Cerebellar cortex (tissue), 1 donor: ENCODE measurements at regions not wholly inside any gene's neighbourhood (a gene's known extent, or its start where the extent isn't known, plus 50 kb on each side); places are given as distances from the start of the nearest gene placed in this dataset.
"Not testable (repeated sequence)": the region's sequence is repeated elsewhere in the genome, so short reads cannot be mapped to it uniquely, and the experiment has no call there.

ENCODE experiments used
- DNase-seq: peaks from one replicate; pipeline ENCODE4 v3.0.0-alpha.2; 2015; ENCODE audit warnings: low spot score

DNA sequence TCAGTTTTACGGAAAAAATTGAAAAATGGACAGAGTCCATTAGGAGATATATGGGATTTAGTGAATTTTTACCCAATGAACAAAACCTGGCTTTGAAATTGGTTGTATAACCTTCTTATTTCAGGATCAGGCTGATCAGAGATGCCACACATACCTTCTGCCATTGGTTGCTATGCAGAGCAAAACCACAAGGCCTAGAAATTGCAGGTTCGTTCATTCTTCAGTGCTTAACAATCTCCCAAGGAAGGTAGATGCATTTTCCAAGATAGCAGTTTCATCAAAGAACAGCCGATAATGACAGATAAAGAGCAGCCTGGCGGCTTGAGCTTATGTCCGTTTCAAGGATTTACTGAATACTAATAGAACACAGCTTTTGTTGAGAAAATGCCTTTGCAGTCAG is 868.8 kb downstream of the EPHA4 start:
- DNase-seq, result no peak

- DNase-seq, result no peak
Observed at GRCh38 chr2:220704081-220704480, 868.0 kb downstream of the EPHA4 start.

DNA sequence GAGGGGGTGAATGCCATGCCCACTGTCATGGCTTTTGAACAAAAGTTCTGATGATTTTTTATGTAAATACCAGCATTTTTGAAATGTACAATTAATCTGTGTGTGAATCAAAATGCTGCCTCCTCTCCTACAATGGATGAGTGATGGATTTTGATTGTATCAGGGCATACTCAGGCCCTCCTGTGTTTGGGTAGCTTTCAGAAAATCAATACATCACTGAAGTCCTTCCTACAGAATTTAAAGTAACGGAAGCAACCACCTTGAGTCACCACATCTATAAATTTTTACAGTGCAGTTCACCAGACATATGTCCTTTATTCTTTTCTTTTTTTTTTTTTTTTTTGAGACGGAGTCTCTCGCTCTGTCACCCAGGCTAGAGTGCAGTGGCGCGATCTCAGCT is 867.3 kb downstream of the EPHA4 start:
- DNase-seq, result no peak

DNA sequence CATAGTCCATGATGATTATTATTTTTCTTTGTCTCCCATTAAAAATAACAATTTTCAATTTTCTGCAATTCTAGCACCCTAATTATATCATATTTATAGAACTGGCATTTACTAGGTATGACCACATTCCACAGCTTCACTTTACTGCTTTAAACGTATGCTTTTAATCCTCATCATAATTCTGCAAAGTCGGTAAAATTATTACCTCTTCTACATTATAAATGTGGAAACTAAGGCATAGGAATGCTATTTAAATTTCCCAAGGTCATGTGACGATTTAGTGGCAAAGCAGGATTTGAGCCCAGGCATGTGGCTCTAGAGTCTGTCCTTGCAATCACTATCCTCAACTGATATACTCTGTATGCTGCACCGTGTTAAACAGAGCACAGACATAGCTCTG is 866.4 kb downstream of the EPHA4 start:
- DNase-seq, result no peak

DNA sequence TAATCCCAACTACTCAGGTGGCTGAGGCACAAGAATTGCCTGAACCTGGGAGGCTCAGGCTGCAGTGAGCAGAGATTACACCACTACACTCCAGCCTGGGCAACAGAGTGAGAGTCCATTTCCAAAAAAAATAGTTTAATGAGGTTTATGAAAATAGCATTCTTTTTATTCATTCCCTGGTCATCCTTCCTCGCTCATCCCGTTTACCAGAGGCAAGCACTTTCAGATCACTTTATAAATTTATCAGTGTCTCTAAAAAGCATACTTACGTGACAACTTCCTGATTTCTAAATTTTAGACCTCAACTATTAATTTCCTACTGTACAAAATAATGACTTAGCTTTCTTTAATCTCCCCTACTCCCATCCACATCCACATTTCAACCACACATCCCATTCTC is 864.8 kb downstream of the EPHA4 start:
- DNase-seq, result no peak

DNA sequence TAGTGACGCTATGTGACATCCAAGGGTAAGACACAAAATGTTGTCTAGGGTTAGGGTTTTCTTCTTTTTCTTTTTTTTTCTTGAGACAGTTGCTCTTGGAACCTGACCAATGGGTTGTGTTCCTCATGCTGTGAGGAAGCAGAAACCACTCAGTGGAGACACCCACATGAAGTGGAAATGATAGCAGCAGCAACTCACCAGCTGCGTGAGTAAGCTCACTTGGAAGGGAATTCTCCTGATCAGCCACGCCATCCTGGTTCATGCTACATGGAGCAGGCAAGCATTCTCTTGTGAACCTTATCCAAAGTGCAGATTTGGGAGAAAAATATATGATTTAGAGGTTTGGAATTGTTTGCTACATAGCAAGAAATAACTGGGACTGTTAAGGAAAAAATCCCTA is 863.7 kb downstream of the EPHA4 start:
- DNase-seq, result no peak

DNA sequence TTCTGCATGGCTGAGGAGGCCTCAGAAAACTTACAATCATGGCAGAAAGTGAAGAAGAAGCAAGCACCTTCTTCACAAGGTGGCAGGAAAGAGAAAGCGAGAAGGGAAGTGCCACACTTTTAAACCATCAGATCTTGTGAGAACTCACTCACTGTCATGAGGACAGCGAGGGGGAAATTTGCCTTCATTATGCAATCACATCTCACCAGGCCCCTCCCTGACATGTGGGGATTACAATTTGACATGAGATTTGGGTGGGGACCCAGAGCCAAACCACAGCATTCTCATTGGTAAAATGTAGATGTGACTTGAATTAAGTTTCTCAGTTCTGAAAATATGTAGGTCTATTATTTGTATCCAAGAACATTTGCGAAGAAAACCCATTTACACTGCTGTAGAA is 854.8 kb downstream of the EPHA4 start:
- DNase-seq, result no peak

GRCh38 chr2:220736778-220737177 is 835.3 kb downstream of the EPHA4 start:
- no peak for DNase-seq

GRCh38 chr2:220743203-220743602 is 828.9 kb downstream of the EPHA4 start:
- no peak for DNase-seq

- DNase-seq, result no peak
Observed at GRCh38 chr2:220744861-220745260, 827.2 kb downstream of the EPHA4 start.

DNA sequence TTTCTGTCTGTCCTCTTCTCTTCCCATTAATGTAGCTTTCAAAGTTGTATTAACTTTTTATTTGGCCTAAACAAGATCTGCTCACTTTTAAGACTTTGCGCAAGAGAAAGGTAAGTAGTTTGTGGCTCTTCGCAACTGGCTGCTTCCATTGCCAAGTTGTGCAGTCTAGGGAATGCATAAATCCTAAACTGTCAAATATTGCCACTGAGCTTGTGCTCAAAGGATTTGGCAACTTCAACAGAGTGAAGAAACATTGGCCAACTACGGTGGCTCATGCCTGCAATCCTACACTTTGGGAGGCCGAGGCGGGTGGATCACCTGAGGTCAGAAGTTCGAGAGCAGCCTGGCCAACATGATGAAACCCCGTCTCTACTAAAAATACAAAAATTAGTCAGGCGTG is 826.4 kb downstream of the EPHA4 start:
- DNase-seq, result no peak

GRCh38 chr2:220747736-220748135 is 824.4 kb downstream of the EPHA4 start:
- no peak for DNase-seq

DNA sequence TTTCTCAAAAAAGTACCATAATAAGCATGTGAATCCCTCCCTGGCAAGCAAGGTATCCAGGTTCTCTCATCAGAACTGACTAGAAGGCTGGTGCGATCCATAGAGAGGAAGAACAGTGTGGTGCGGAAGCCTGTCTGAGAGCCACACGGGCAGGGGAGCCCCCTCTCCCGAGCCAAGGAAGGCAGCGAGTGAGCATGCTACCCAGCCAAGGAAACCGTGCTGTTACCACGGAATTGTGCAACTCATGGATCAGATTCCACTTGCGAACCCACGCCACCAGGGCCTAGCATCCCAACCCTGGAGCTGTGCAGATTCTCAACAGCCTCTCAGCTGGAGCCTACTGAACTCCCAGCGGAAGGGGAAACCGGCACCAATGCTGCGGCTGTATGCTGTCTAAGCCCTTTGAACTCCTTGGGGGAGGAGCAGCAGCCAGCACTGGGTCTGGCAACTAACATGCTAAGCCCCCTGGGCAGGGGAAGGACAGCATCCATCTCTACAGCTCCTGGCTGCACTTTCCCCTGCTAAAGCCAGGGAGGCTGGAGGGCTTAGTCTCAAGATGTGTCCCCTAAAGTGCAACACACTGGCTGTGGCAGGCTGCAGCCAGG is 823.1 kb downstream of the EPHA4 start:
- no peak for DNase-seq

DNA sequence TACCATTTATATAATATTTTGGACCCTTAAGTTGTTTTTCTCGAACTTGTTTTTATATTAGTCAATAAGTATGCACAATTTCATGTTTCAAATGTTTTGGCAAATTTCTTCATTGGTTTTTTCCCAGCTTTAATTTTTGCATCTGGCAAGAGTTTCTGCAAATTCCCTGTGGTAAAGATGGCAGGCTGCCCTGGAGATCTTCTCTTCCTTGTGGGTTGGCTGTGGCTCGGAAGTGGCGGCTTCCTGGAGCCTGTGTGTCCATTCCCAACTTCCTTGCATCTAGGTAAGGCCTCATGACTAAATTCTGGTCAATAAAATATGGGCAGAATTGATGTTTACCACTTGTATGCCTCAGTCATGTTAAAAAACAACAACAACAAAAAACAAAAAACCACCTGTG is 818.6 kb downstream of the EPHA4 start:
- no peak for DNase-seq

DNA sequence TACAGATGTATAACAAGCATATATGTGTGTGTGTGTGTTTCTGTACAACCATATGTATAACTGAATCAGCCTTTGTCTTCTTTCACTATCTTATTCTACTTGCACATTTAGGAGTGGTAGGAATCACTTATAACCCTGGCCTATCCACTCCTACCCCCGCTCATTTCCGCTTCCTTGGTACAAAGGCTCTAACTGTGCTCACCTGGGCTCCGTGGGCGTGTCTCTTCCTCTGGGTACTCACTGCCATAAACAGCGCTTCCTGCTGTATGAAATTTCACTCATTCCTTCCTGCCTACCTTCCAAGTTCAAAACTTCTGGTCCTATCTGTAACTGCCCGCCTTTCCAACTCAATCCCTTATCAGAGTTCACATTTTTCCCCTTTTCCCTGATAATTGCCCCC is 815.5 kb downstream of the EPHA4 start:
- DNase-seq, result no peak

GRCh38 chr2:220758376-220758775 is 813.7 kb downstream of the EPHA4 start:
- not testable (repeated sequence) for DNase-seq

GRCh38 chr2:220764171-220764570 is 807.9 kb downstream of the EPHA4 start:
- no peak for DNase-seq

DNA sequence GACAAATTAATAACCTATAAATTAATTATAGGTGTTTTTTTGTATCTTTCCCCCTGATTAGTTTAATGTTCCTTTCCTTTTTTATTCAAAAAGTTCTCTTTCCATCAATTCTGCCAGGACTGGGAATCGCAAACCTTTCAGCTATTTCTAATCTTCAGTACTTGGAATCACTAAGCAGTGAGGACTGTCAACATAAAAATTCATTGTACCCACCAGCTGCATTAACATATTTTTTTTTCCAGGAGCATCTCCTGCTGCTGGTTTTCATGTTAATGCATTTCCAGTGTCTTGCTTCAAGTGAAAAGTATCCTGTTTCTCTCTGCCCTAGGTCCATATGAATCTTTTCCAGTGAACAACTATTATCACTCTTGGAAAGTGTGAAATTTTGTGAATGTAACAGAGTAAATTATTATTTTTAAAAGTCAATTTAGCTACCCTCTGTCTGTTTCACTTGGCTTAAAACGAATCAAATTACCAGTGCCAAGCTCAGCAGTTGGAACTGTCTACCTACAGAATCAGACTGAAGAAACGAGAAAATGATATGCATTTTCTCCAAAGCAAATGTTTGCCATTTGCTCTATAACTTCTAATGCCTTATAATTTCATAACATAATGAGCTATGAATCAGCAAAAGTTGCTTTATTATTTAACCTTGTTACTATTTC is 804.4 kb downstream of the EPHA4 start:
- no peak for DNase-seq

GRCh38 chr2:220775856-220776488 is 796.1 kb downstream of the EPHA4 start:
- DNase-seq, result no peak

DNA sequence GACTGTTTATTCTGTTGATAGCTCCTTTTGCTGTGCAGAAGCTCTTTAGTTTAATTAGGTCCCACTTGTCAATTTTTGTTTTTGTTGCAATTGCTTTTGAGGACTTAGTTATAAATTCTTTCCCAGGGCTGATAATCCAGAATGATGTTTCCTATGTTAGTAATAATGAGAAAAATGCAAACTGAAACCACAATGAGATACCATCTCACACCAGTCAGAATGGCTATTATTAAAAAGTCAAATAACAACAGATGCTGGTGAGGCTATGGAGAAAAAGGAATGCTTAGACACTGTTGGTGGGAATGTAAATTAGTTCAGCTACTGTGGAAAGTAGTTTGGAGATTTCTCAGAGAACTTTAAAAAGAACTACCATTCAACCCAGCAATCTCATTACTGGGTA is 793.0 kb downstream of the EPHA4 start:
- not testable (repeated sequence) for DNase-seq

GRCh38 chr2:220779511-220779910 is 792.6 kb downstream of the EPHA4 start:
- no peak for DNase-seq

GRCh38 chr2:220779931-220780330 is 792.2 kb downstream of the EPHA4 start:
- no peak for DNase-seq

DNA sequence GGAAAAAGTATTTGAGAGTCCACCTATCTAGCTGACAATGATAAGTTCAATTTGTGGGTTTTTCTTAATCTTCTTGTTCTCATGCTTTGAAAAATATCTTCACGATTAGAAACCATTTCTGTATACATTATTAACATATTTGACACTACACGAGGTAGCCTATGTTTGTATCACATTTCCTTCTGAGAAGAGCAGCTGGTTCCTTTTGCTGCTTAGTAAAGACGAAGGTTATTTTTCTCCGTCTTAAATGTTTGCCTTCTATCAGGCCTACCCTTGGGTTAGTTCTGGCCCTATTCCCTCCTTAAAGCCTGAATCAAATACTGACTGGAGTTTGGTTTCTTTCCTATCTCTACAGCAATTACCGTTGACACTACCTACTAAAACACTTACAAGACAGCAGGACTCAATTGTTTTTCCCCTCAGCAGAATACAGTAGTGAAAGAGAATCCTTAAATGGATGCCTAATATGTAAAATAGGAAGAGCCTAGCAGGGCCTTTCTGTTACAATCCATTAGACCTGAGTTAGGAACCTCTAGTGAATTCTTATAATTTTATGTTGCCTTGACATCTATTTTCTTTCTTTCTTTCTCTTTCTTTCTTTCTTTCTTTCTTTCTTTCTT is 790.4 kb downstream of the EPHA4 start:
- DNase-seq, result no peak
